Vagina (tissue), 2 donors: ENCODE measurements at regions not wholly inside any gene's neighbourhood (a gene's known extent, or its start where the extent isn't known, plus 50 kb on each side); places are given as distances from the start of the nearest gene placed in this dataset.

Experiments used
- CTCF ChIP-seq, 3 experiments: fragments of 450-650 bp in 2 of 3; fragments of 200-600 bp in 1 of 3; sonication (generic) in 1 of 3; IDR thresholded peaks; one replicate each; pipeline ENCODE4 v1.5.1; 2017 to 2019; ENCODE audit warnings: antibody characterized with exemption in 3 of 3, mild to moderate bottlenecking in 2 of 3, moderate library complexity in 2 of 3
- POLR2A ChIP-seq, 2 donors: fragments of 450-650 bp; IDR thresholded peaks; one replicate each; pipeline ENCODE4 v1.6.1; 2017; ENCODE audit warnings: antibody characterized with exemption in 2 of 2, mild to moderate bottlenecking in 2 of 2, moderate library complexity in 2 of 2
- POLR2AphosphoS5 ChIP-seq, 2 donors: sonication (generic); formaldehyde crosslinking; IDR thresholded peaks; one replicate each; pipeline ENCODE4 v1.9.0; 2017; ENCODE audit warnings: antibody characterized with exemption in 2 of 2, mild to moderate bottlenecking in 2 of 2, low read depth in 1 of 2; ENCODE audit not compliant: insufficient read depth in 1 of 2

- no peak for TF ChIP-seq CTCF (IDR thresholded peaks at IDR 0.05)
- no peak for TF ChIP-seq POLR2AphosphoS5 (IDR thresholded peaks at IDR 0.05; ENCODE audit: insufficient read depth in 1 of 2, low read depth in 1 of 2)
- no peak for TF ChIP-seq POLR2A (IDR thresholded peaks at IDR 0.05)
Observed at GRCh38 chr4:124462954-124463828, 249.3 kb downstream of the ANKRD50 start.
